ENCODE measurements at regions not wholly inside any gene's neighbourhood (a gene's known extent, or its start where the extent isn't known, plus 50 kb on each side); places are given as distances from the start of the nearest gene placed in this dataset.
A peak's percentile ranks its signal among the peaks of the same experiment; 100 is the strongest.

GRCh38 chr18:47748847-47749599 is 181.4 kb downstream of the SMAD2 start (continued):
- TF ChIP-seq UBTF (CRISPR knock-in tag; IDR thresholded peaks at IDR 0.05): no peak; the same call in 1 of the 2 replicates
- peak; percentile 96 for TF ChIP-seq STAG1 (CRISPR knock-in tag; IDR thresholded peaks at IDR 0.05)
- TF ChIP-seq ZNF687 (CRISPR knock-in tag; IDR thresholded peaks at IDR 0.05): peak; percentile 48
- TF ChIP-seq, protein P1, sequence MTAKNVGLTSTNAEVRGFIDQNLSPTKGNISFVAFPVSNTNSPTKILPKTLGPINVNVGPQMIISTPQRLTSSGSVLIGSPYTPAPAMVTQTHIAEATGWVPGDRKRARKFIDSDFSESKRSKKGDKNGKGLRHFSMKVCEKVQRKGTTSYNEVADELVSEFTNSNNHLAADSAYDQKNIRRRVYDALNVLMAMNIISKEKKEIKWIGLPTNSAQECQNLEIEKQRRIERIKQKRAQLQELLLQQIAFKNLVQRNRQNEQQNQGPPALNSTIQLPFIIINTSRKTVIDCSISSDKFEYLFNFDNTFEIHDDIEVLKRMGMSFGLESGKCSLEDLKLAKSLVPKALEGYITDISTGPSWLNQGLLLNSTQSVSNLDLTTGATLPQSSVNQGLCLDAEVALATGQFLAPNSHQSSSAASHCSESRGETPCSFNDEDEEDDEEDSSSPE (CRISPR knock-in tag; IDR thresholded peaks at IDR 0.05): peak; percentile 57
- TF ChIP-seq FOXA3 (CRISPR knock-in tag; IDR thresholded peaks at IDR 0.05): peak; percentile 26; the same call in 1 of the 2 replicates
- TF ChIP-seq, protein P2, sequence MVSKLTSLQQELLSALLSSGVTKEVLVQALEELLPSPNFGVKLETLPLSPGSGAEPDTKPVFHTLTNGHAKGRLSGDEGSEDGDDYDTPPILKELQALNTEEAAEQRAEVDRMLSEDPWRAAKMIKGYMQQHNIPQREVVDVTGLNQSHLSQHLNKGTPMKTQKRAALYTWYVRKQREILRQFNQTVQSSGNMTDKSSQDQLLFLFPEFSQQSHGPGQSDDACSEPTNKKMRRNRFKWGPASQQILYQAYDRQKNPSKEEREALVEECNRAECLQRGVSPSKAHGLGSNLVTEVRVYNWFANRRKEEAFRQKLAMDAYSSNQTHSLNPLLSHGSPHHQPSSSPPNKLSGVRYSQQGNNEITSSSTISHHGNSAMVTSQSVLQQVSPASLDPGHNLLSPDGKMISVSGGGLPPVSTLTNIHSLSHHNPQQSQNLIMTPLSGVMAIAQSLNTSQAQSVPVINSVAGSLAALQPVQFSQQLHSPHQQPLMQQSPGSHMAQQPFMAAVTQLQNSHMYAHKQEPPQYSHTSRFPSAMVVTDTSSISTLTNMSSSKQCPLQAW (CRISPR knock-in tag; IDR thresholded peaks at IDR 0.05): peak; percentile 24; the same call in 1 of the 2 replicates
- TF ChIP-seq ZNF431 (CRISPR knock-in tag; IDR thresholded peaks at IDR 0.05; ENCODE audit: borderline replicate concordance, low read depth): no peak
- TF ChIP-seq STAT5B (CRISPR knock-in tag; IDR thresholded peaks at IDR 0.05): no peak
- peak; percentile 84 for TF ChIP-seq XRCC5 (optimal IDR thresholded peaks at IDR 0.05; ENCODE audit: low read length)
- TF ChIP-seq SALL2 (CRISPR knock-in tag; IDR thresholded peaks at IDR 0.05): peak; percentile 87
- TF ChIP-seq, protein P3, sequence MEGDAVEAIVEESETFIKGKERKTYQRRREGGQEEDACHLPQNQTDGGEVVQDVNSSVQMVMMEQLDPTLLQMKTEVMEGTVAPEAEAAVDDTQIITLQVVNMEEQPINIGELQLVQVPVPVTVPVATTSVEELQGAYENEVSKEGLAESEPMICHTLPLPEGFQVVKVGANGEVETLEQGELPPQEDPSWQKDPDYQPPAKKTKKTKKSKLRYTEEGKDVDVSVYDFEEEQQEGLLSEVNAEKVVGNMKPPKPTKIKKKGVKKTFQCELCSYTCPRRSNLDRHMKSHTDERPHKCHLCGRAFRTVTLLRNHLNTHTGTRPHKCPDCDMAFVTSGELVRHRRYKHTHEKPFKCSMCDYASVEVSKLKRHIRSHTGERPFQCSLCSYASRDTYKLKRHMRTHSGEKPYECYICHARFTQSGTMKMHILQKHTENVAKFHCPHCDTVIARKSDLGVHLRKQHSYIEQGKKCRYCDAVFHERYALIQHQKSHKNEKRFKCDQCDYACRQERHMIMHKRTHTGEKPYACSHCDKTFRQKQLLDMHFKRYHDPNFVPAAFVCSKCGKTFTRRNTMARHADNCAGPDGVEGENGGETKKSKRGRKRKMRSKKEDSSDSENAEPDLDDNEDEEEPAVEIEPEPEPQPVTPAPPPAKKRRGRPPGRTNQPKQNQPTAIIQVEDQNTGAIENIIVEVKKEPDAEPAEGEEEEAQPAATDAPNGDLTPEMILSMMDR (CRISPR knock-in tag; IDR thresholded peaks at IDR 0.05): peak; percentile 94
- TF ChIP-seq ZNF776 (CRISPR knock-in tag; IDR thresholded peaks at IDR 0.05): no peak
- TF ChIP-seq KLF12 (CRISPR knock-in tag; IDR thresholded peaks at IDR 0.05; ENCODE audit: borderline replicate concordance): 0 out of 2 replicates have a peak, but pooled peaks have one; percentile 62
- peak; percentile 74; the same call in 1 of the 2 replicates for TF ChIP-seq REPIN1 (CRISPR knock-in tag; IDR thresholded peaks at IDR 0.05; ENCODE audit: borderline replicate concordance, low read depth)
- TF ChIP-seq CHCHD3 (CRISPR knock-in tag; IDR thresholded peaks at IDR 0.05): no peak
- no peak for TF ChIP-seq ZNF20 (CRISPR knock-in tag; IDR thresholded peaks at IDR 0.05)
- TF ChIP-seq FOXA1 (IDR thresholded peaks at IDR 0.05): no peak
- no peak for TF ChIP-seq FOXA1 (CRISPR knock-in tag; IDR thresholded peaks at IDR 0.05)
